ENCODE measurements at regions not wholly inside any gene's neighbourhood (a gene's known extent, or its start where the extent isn't known, plus 50 kb on each side); places are given as distances from the start of the nearest gene placed in this dataset.
A peak's percentile ranks its signal among the peaks of the same experiment; 100 is the strongest.

- no peak for DNase-seq
Measured at GRCh38 chr1:90277270-90277669, 282.4 kb downstream of the ZNF326 start.

- no peak for DNase-seq
Measured at GRCh38 chr1:90274376-90274775, 279.5 kb downstream of the ZNF326 start.

GRCh38 chr1:90273241-90273774 lies 278.4 kb downstream of the ZNF326 start:
- DNase-seq: no peak

GRCh38 chr1:90262791-90263190 lies 267.9 kb downstream of the ZNF326 start:
- no peak for DNase-seq

GRCh38 chr1:90262286-90262685 lies 267.4 kb downstream of the ZNF326 start:
- no peak for DNase-seq

GRCh38 chr1:90246069-90246468 lies 251.2 kb downstream of the ZNF326 start:
- no peak for DNase-seq

- DNase-seq: no peak
Measured at GRCh38 chr1:90236493-90236892, 241.6 kb downstream of the ZNF326 start.

- no peak for DNase-seq
Measured at GRCh38 chr1:90223401-90223800, 228.5 kb downstream of the ZNF326 start.

- DNase-seq: no peak
Measured at GRCh38 chr1:90220941-90221693, 226.2 kb downstream of the ZNF326 start.

GRCh38 chr1:90220496-90220895 lies 225.6 kb downstream of the ZNF326 start:
- no peak for DNase-seq

GRCh38 chr1:90219166-90219871 lies 224.4 kb downstream of the ZNF326 start:
- peak; percentile 22 for DNase-seq

GRCh38 chr1:90210633-90211491 lies 216.0 kb downstream of the ZNF326 start:
- DNase-seq: no peak

GRCh38 chr1:90208949-90209348 lies 214.0 kb downstream of the ZNF326 start:
- DNase-seq: no peak

GRCh38 chr1:90206260-90206659 lies 211.3 kb downstream of the ZNF326 start:
- no peak for DNase-seq

- no peak for DNase-seq
Measured at GRCh38 chr1:90204780-90205179, 209.9 kb downstream of the ZNF326 start.

GRCh38 chr1:90204023-90204590 lies 209.2 kb downstream of the ZNF326 start:
- DNase-seq: no peak

- no peak for DNase-seq
Measured at GRCh38 chr1:90201467-90202358, 206.8 kb downstream of the ZNF326 start.

GRCh38 chr1:90200646-90201205 lies 205.8 kb downstream of the ZNF326 start:
- DNase-seq: no peak

- no peak for DNase-seq
Measured at GRCh38 chr1:90198616-90199332, 203.9 kb downstream of the ZNF326 start.

GRCh38 chr1:90193116-90193515 lies 198.2 kb downstream of the ZNF326 start:
- DNase-seq: peak; percentile 9

GRCh38 chr1:90192408-90192807 lies 197.5 kb downstream of the ZNF326 start:
- DNase-seq: no peak
